ENCODE measurements at regions not wholly inside any gene's neighbourhood (a gene's known extent, or its start where the extent isn't known, plus 50 kb on each side); places are given as distances from the start of the nearest gene placed in this dataset.

- no peaks in the 10 kb centered on the region for H3K79me2 ChIP-seq (ENCODE audit: control insufficient read depth in 1 of 2, insufficient read depth in 2 of 2, low read length in 2 of 2)
- no peak overlapping the region for H3K4ac ChIP-seq (replicated peaks; ENCODE audit: insufficient read length, low read depth, low read length)
- no peaks in the 10 kb centered on the region for H3K36me3 ChIP-seq (ENCODE audit: control insufficient read depth in 2 of 4, insufficient read depth in 4 of 4, low read length in 3 of 4)
- WGBS, 2 experiments (ENCODE audit: extremely low coverage in 1 of 2, insufficient coverage in 1 of 2, insufficient read length in 1 of 2, insufficient replicate concordance in 2 of 2, low coverage in 1 of 2, low lambda C conversion rate in 2 of 2, missing lambda C conversion rate in 1 of 2): 85% methylated on average over 28 of the region's 28 CpGs; no CpG with 5 or more reads in 1 of the 2 experiments
- no peak overlapping the region for H2BK5ac ChIP-seq (ENCODE audit: low read depth, low read length)
- H3K79me1 ChIP-seq (ENCODE audit: low read depth, low read length): no peaks in the 10 kb centered on the region
- H3K27me3 ChIP-seq (replicated peaks in 1 of 4; ENCODE audit: control insufficient read depth in 3 of 4, extremely low read depth in 1 of 4, insufficient read depth in 3 of 4, low read length in 3 of 4): no peaks in the 10 kb centered on the region
- H3K14ac ChIP-seq (ENCODE audit: insufficient read length): no peak overlapping the region
- no peak overlapping the region for H3K23ac ChIP-seq (ENCODE audit: insufficient read length)
- H4K20me1 ChIP-seq (replicated peaks in 1 of 2; ENCODE audit: control insufficient read depth in 1 of 2, insufficient read depth in 2 of 2, low read length in 2 of 2): no peaks in the 10 kb centered on the region
- no peak overlapping the region for H2AK5ac ChIP-seq (ENCODE audit: low read depth, low read length)
- no peak overlapping the region for H2BK120ac ChIP-seq (replicated peaks; ENCODE audit: low read depth, low read length)
- peaks cover 0 to 4% (median 2%) of the 10 kb centered on the region in 4 experiments; a peak in 4 of 7 replicates for H3K4me1 ChIP-seq (replicated peaks in 1 of 4; ENCODE audit: control insufficient read depth in 3 of 4, insufficient read depth in 4 of 4, low read length in 3 of 4)
- ChIA-PET CTCF (ENCODE audit: partially characterized antibody) (interaction anchor here (0.7 to 3.0 kb wide), 21 partner anchors 10 to 471 kb away, joined by 3 to 15 read pairs (median 3); no protein-coding TSS in a partner anchor), POLR2A (ENCODE audit: partially characterized antibody) (interaction anchor here (1.5 kb wide), 1 partner anchor 74 kb away, joined by 3 read pairs; no protein-coding TSS in a partner anchor)
- H4K91ac ChIP-seq (replicated peaks; ENCODE audit: insufficient read length, low read length): no peak overlapping the region
- H2BK20ac ChIP-seq (ENCODE audit: low read length): no peak overlapping the region
- no peak overlapping the region for H3K56ac ChIP-seq (replicated peaks; ENCODE audit: insufficient read length, low read depth, low read length)
- peaks cover 0 to 3% of the 10 kb centered on the region in 2 experiments; a peak in 1 of 4 replicates for H3K9me3 ChIP-seq (ENCODE audit: insufficient read depth in 2 of 2, low read depth in 1 of 2, low read length in 1 of 2)
- H3K18ac ChIP-seq (ENCODE audit: extremely low read depth, low read length): no peak overlapping the region
- no peak for DNase-seq (ENCODE audit: low read depth in 1 of 2, low spot score in 2 of 2)
- no peak overlapping the region for H3K27ac ChIP-seq (ENCODE audit: low read depth, low read length)
- no peak overlapping the region for H2BK12ac ChIP-seq (ENCODE audit: low read depth, low read length)
- H2BK15ac ChIP-seq (ENCODE audit: low read length): no peak overlapping the region
- H3K4me3 ChIP-seq (ENCODE audit: extremely low read depth in 1 of 4, insufficient read depth in 2 of 4, low read depth in 3 of 4, low read length in 4 of 4): no peak overlapping the region
- H3K9ac ChIP-seq (replicated peaks in 1 of 4; ENCODE audit: extremely low read depth in 1 of 4, low read depth in 3 of 4, low read length in 3 of 4): no peak overlapping the region
- no peak overlapping the region for H3K4me2 ChIP-seq (ENCODE audit: insufficient read depth in 1 of 2, low read depth in 2 of 2, low read length in 2 of 2)
- peak overlapping the region; percentile 73 for H4K8ac ChIP-seq (ENCODE audit: extremely low read depth, insufficient read depth, low read length)
- peaks cover 6% of the 10 kb centered on the region; the same call in 1 of the 2 replicates for H3K23me2 ChIP-seq (ENCODE audit: low read depth, low read length)
- no peak overlapping the region for H2AFZ ChIP-seq (ENCODE audit: low read length)
- no peak for FAIRE-seq
- H4K5ac ChIP-seq (ENCODE audit: insufficient read length, low read depth, low read length): no peak overlapping the region
- TF ChIP-seq SUZ12 (IDR thresholded peaks at IDR 0.05; ENCODE audit: low read length) (no peak), CEBPB (IDR thresholded peaks at IDR 0.05; ENCODE audit: low read depth, low read length) (no peak), E2F6 (IDR thresholded peaks at IDR 0.05) (no peak), USF2 (IDR thresholded peaks at IDR 0.05; ENCODE audit: low read length) (no peak), POU5F1 (IDR thresholded peaks at IDR 0.05; ENCODE audit: low read depth, low read length) (no peak)
- TF ChIP-seq, protein P1, sequence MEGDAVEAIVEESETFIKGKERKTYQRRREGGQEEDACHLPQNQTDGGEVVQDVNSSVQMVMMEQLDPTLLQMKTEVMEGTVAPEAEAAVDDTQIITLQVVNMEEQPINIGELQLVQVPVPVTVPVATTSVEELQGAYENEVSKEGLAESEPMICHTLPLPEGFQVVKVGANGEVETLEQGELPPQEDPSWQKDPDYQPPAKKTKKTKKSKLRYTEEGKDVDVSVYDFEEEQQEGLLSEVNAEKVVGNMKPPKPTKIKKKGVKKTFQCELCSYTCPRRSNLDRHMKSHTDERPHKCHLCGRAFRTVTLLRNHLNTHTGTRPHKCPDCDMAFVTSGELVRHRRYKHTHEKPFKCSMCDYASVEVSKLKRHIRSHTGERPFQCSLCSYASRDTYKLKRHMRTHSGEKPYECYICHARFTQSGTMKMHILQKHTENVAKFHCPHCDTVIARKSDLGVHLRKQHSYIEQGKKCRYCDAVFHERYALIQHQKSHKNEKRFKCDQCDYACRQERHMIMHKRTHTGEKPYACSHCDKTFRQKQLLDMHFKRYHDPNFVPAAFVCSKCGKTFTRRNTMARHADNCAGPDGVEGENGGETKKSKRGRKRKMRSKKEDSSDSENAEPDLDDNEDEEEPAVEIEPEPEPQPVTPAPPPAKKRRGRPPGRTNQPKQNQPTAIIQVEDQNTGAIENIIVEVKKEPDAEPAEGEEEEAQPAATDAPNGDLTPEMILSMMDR (IDR thresholded peaks at IDR 0.05; ENCODE audit: control extremely low read depth in 1 of 3, insufficient read depth in 1 of 3, low read depth in 1 of 3, low read length in 3 of 3): no peak
Measured at GRCh38 chr9:134267881-134268724, 58.2 kb upstream of the RXRA start.
